GM12892 (cell line): ENCODE measurements at regions not wholly inside any gene's neighbourhood (a gene's known extent, or its start where the extent isn't known, plus 50 kb on each side); places are given as distances from the start of the nearest gene placed in this dataset.

Experiments used
- POLR2A ChIP-seq: IDR thresholded peaks from 2 replicates; pipeline ENCODE4 v1.6.1; 2011; ENCODE audit warnings: low read depth, low read length, control low read depth
- TAF1 ChIP-seq: IDR thresholded peaks from 2 replicates; pipeline ENCODE4 v1.6.1; 2011; ENCODE audit warnings: low read depth, mild to moderate bottlenecking, control low read depth, low read length, borderline replicate concordance

DNA sequence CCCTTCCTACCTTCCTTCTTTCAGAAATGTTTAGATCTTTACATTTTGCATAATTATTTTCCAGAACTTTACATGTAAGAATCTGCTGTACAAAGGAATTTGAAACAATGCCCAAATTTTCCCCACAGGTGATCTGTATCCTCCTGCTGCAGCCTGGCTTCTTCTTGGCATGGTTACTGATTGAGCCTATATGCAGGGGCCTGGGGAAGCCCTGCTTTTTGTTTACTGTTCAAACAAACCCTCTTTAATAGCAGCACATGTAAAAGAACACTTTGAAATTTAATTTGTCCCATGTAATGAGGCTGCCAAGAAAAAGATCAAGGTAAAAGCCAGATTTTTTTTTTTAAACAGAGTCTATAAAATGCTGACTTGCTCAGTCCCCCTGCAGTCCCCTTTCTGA, 432.2 kb downstream of the TUSC7 start:
- TF ChIP-seq POLR2A: no peak
- no peak for TF ChIP-seq TAF1
